Stimulated activated effector memory CD8-positive, alpha-beta T cell treated with anti-CD3 and anti-CD28 coated beads, Interleukin-12 subunit alpha, Interleukin-12 subunit beta, amount 100 ng/mL, for 72 hours (primary cell): ENCODE measurements at regions not wholly inside any gene's neighbourhood (a gene's known extent, or its start where the extent isn't known, plus 50 kb on each side); places are given as distances from the start of the nearest gene placed in this dataset.

Source experiments
- ATAC-seq: fragments of 150-1000 bp; cut with Tn5 transposase; 2 replicates; pipeline ENCODE4 v1.10.0; 2021
- DNase-seq, 2 donors: peaks; one replicate each; pipeline ENCODE4 v3.0.0; 2021 to 2022; ENCODE audit warnings: low spot score in 2 of 2
- H3K27ac Mint-ChIP-seq: one replicate; pipeline ENCODE4 v1.8.0; 2022; ENCODE audit warnings: mild to moderate bottlenecking, mixed read lengths
- H3K36me3 Mint-ChIP-seq: one replicate; pipeline ENCODE4 v1.8.0; 2022; ENCODE audit warnings: mild to moderate bottlenecking, mixed read lengths
- H3K4me1 Mint-ChIP-seq: one replicate; pipeline ENCODE4 v1.8.0; 2022; ENCODE audit warnings: mixed read lengths
- H3K4me3 Mint-ChIP-seq: one replicate; pipeline ENCODE4 v1.8.0; 2022; ENCODE audit warnings: mild to moderate bottlenecking, mixed read lengths
- H3K9me3 Mint-ChIP-seq: one replicate; pipeline ENCODE4 v1.8.0; 2022; ENCODE audit warnings: mixed read lengths

GRCh38 chr2:239678186-239678490, 277.3 kb upstream of the HDAC4 start:
- Mint-ChIP-seq H3K36me3 (peaks cover 6% of the 10 kb centered on the region), H3K4me1 (no peaks in the 10 kb centered on the region), H3K4me3 (no peak overlapping the region), H3K27ac (no peak overlapping the region), H3K9me3 (peaks cover 5% of the 10 kb centered on the region)
- ATAC-seq (no peak), DNase-seq (no peak)

- no peak for ATAC-seq
- Mint-ChIP-seq H3K36me3 (peaks cover 6% of the 10 kb centered on the region), H3K27ac (no peak overlapping the region)
Measured at GRCh38 chr2:239677453-239678185, 276.8 kb upstream of the HDAC4 start.

GRCh38 chr2:239676716-239677452, 276.1 kb upstream of the HDAC4 start:
- Mint-ChIP-seq H3K27ac (no peak overlapping the region), H3K9me3 (no peaks in the 10 kb centered on the region), H3K36me3 (peaks cover 6% of the 10 kb centered on the region), H3K4me1 (no peaks in the 10 kb centered on the region), H3K4me3 (no peak overlapping the region)
- ATAC-seq (peak; percentile 18), DNase-seq (no peak)

More at GRCh38 chr2:239677453-239678185, 276.8 kb upstream of the HDAC4 start:
- H3K9me3 Mint-ChIP-seq: peaks cover 1% of the 10 kb centered on the region
- no peak for DNase-seq
- H3K4me3 Mint-ChIP-seq: no peak overlapping the region
- no peaks in the 10 kb centered on the region for H3K4me1 Mint-ChIP-seq

- Mint-ChIP-seq H3K9me3 (no peaks in the 10 kb centered on the region), H3K27ac (no peak overlapping the region), H3K4me3 (no peak overlapping the region), H3K4me1 (no peaks in the 10 kb centered on the region), H3K36me3 (peaks cover 6% of the 10 kb centered on the region)
- ATAC-seq (peak; percentile 16), DNase-seq (no peak)
Measured at GRCh38 chr2:239675826-239676715, 275.3 kb upstream of the HDAC4 start.

GRCh38 chr2:239674981-239675825, 274.4 kb upstream of the HDAC4 start:
- ATAC-seq: no peak
- Mint-ChIP-seq H3K4me1 (no peaks in the 10 kb centered on the region), H3K9me3 (no peaks in the 10 kb centered on the region), H3K27ac (no peak overlapping the region), H3K4me3 (no peak overlapping the region), H3K36me3 (peaks cover 6% of the 10 kb centered on the region)
- DNase-seq: no peak

GRCh38 chr2:239674101-239674980, 273.5 kb upstream of the HDAC4 start:
- DNase-seq: no peak
- Mint-ChIP-seq H3K4me3 (no peak overlapping the region), H3K36me3 (peaks cover 6% of the 10 kb centered on the region), H3K4me1 (peaks cover 6% of the 10 kb centered on the region), H3K9me3 (no peaks in the 10 kb centered on the region), H3K27ac (peak overlapping the region; percentile 18)
- ATAC-seq: no peak

GRCh38 chr2:239673641-239674040, 272.8 kb upstream of the HDAC4 start:
- Mint-ChIP-seq H3K4me3 (no peak overlapping the region), H3K9me3 (no peaks in the 10 kb centered on the region), H3K27ac (peak overlapping the region; percentile 18), H3K36me3 (peaks cover 6% of the 10 kb centered on the region), H3K4me1 (peaks cover 6% of the 10 kb centered on the region)
- DNase-seq (no peak), ATAC-seq (no peak)

GRCh38 chr2:239671916-239672849, 271.4 kb upstream of the HDAC4 start:
- peaks cover 6% of the 10 kb centered on the region for H3K4me1 Mint-ChIP-seq
- no peak overlapping the region for H3K27ac Mint-ChIP-seq
- DNase-seq (no peak), ATAC-seq (no peak)
- peaks cover 6% of the 10 kb centered on the region for H3K36me3 Mint-ChIP-seq
- H3K9me3 Mint-ChIP-seq: no peaks in the 10 kb centered on the region
- no peak overlapping the region for H3K4me3 Mint-ChIP-seq

GRCh38 chr2:239671471-239671870, 270.7 kb upstream of the HDAC4 start:
- DNase-seq (no peak), ATAC-seq (no peak)
- Mint-ChIP-seq H3K27ac (no peak overlapping the region), H3K4me1 (peaks cover 6% of the 10 kb centered on the region), H3K4me3 (no peak overlapping the region), H3K9me3 (no peaks in the 10 kb centered on the region), H3K36me3 (peaks cover 6% of the 10 kb centered on the region)

- Mint-ChIP-seq H3K27ac (no peak overlapping the region), H3K36me3 (peaks cover 6% of the 10 kb centered on the region), H3K4me3 (no peak overlapping the region), H3K9me3 (no peaks in the 10 kb centered on the region), H3K4me1 (peaks cover 6% of the 10 kb centered on the region)
- no peak for ATAC-seq
- no peak for DNase-seq
Measured at GRCh38 chr2:239670463-239671120, 269.8 kb upstream of the HDAC4 start.

- no peak overlapping the region for H3K4me3 Mint-ChIP-seq
- H3K27ac Mint-ChIP-seq: no peak overlapping the region
- H3K36me3 Mint-ChIP-seq: peaks cover 4% of the 10 kb centered on the region
- peaks cover 6% of the 10 kb centered on the region for H3K4me1 Mint-ChIP-seq
- H3K9me3 Mint-ChIP-seq: no peaks in the 10 kb centered on the region
- ATAC-seq: no peak
- no peak for DNase-seq
Measured at GRCh38 chr2:239669899-239670460, 269.2 kb upstream of the HDAC4 start.

GRCh38 chr2:239669181-239669898, 268.5 kb upstream of the HDAC4 start:
- DNase-seq: no peak
- Mint-ChIP-seq H3K36me3 (no peaks in the 10 kb centered on the region), H3K4me3 (no peak overlapping the region), H3K4me1 (peaks cover 6% of the 10 kb centered on the region), H3K9me3 (no peaks in the 10 kb centered on the region), H3K27ac (no peak overlapping the region)
- ATAC-seq: no peak
